ENCODE measurements at regions not wholly inside any gene's neighbourhood (a gene's known extent, or its start where the extent isn't known, plus 50 kb on each side); places are given as distances from the start of the nearest gene placed in this dataset.

- H3K27ac ChIP-seq: no peak overlapping the region
- no peaks in the 10 kb centered on the region for H3K36me3 ChIP-seq
- no peaks in the 10 kb centered on the region for H3K27me3 ChIP-seq (replicated peaks)
- H3K4me1 ChIP-seq (replicated peaks): no peaks in the 10 kb centered on the region
- H3K9me3 ChIP-seq (replicated peaks): no peaks in the 10 kb centered on the region
- H3K4me3 ChIP-seq: no peak overlapping the region
- no peak for DNase-seq (ENCODE audit: low read depth in 1 of 2, low spot score in 2 of 2)
Measured at GRCh38 chr14:29339494-29340172, 573.0 kb downstream of the FOXG1 start.

GRCh38 chr14:29348504-29348903 is 579.1 kb downstream of the PRKD1 start:
- no peaks in the 10 kb centered on the region for H3K4me1 ChIP-seq (replicated peaks)
- H3K27ac ChIP-seq: no peak overlapping the region
- no peak overlapping the region for H3K4me3 ChIP-seq
- no peaks in the 10 kb centered on the region for H3K27me3 ChIP-seq (replicated peaks)
- no peak for DNase-seq (ENCODE audit: low read depth in 1 of 2, low spot score in 2 of 2)
- no peaks in the 10 kb centered on the region for H3K9me3 ChIP-seq (replicated peaks)
- H3K36me3 ChIP-seq: no peaks in the 10 kb centered on the region

GRCh38 chr14:29350496-29350895 is 577.2 kb downstream of the PRKD1 start:
- Histone ChIP-seq H3K4me1 (replicated peaks) (no peaks in the 10 kb centered on the region), H3K4me3 (no peak overlapping the region), H3K9me3 (replicated peaks) (no peaks in the 10 kb centered on the region), H3K36me3 (no peaks in the 10 kb centered on the region), H3K27ac (no peak overlapping the region), H3K27me3 (replicated peaks) (no peaks in the 10 kb centered on the region; the same call in 1 of the 2 replicates)
- DNase-seq (ENCODE audit: low read depth in 1 of 2, low spot score in 2 of 2): no peak

- no peaks in the 10 kb centered on the region; the same call in 1 of the 2 replicates for H3K27me3 ChIP-seq (replicated peaks)
- no peaks in the 10 kb centered on the region for H3K9me3 ChIP-seq (replicated peaks)
- H3K27ac ChIP-seq: no peak overlapping the region
- H3K4me1 ChIP-seq (replicated peaks): no peaks in the 10 kb centered on the region
- H3K4me3 ChIP-seq: no peak overlapping the region
- DNase-seq (ENCODE audit: low read depth in 1 of 2, low spot score in 2 of 2): no peak
- H3K36me3 ChIP-seq: no peaks in the 10 kb centered on the region
Measured at GRCh38 chr14:29351996-29352705, 575.5 kb downstream of the PRKD1 start.

- no peaks in the 10 kb centered on the region for H3K9me3 ChIP-seq (replicated peaks)
- no peak for DNase-seq (ENCODE audit: low read depth in 1 of 2, low spot score in 2 of 2)
- H3K27ac ChIP-seq: no peak overlapping the region
- no peaks in the 10 kb centered on the region for H3K4me1 ChIP-seq (replicated peaks)
- H3K36me3 ChIP-seq: no peaks in the 10 kb centered on the region
- no peaks in the 10 kb centered on the region; the same call in 1 of the 2 replicates for H3K27me3 ChIP-seq (replicated peaks)
- H3K4me3 ChIP-seq: no peak overlapping the region
Measured at GRCh38 chr14:29352706-29353080, 575.0 kb downstream of the PRKD1 start.

- Histone ChIP-seq H3K4me1 (replicated peaks) (no peaks in the 10 kb centered on the region), H3K9me3 (replicated peaks) (no peaks in the 10 kb centered on the region), H3K27me3 (replicated peaks) (no peaks in the 10 kb centered on the region; the same call in 1 of the 2 replicates), H3K36me3 (no peaks in the 10 kb centered on the region), H3K4me3 (no peak overlapping the region), H3K27ac (no peak overlapping the region)
- no peak for DNase-seq (ENCODE audit: low read depth in 1 of 2, low spot score in 2 of 2)
Measured at GRCh38 chr14:29353513-29353912, 574.1 kb downstream of the PRKD1 start.

- no peaks in the 10 kb centered on the region for H3K36me3 ChIP-seq
- no peaks in the 10 kb centered on the region for H3K9me3 ChIP-seq (replicated peaks)
- H3K4me3 ChIP-seq: no peak overlapping the region
- no peaks in the 10 kb centered on the region for H3K4me1 ChIP-seq (replicated peaks)
- no peaks in the 10 kb centered on the region; the same call in 1 of the 2 replicates for H3K27me3 ChIP-seq (replicated peaks)
- no peak for DNase-seq (ENCODE audit: low read depth in 1 of 2, low spot score in 2 of 2)
- no peak overlapping the region for H3K27ac ChIP-seq
Measured at GRCh38 chr14:29354486-29354885, 573.2 kb downstream of the PRKD1 start.

- Histone ChIP-seq H3K4me1 (replicated peaks) (no peaks in the 10 kb centered on the region), H3K27me3 (replicated peaks) (no peaks in the 10 kb centered on the region; the same call in 1 of the 2 replicates), H3K27ac (no peak overlapping the region), H3K9me3 (replicated peaks) (no peaks in the 10 kb centered on the region), H3K36me3 (no peaks in the 10 kb centered on the region), H3K4me3 (no peak overlapping the region)
- no peak for DNase-seq (ENCODE audit: low read depth in 1 of 2, low spot score in 2 of 2)
Measured at GRCh38 chr14:29355331-29355730, 572.3 kb downstream of the PRKD1 start.

- no peak overlapping the region for H3K27ac ChIP-seq
- H3K9me3 ChIP-seq (replicated peaks): no peaks in the 10 kb centered on the region
- no peak overlapping the region for H3K4me3 ChIP-seq
- no peaks in the 10 kb centered on the region for H3K4me1 ChIP-seq (replicated peaks)
- DNase-seq (ENCODE audit: low read depth in 1 of 2, low spot score in 2 of 2): no peak
- H3K27me3 ChIP-seq (replicated peaks): no peaks in the 10 kb centered on the region; the same call in 1 of the 2 replicates
- no peaks in the 10 kb centered on the region for H3K36me3 ChIP-seq
Measured at GRCh38 chr14:29355846-29356245, 571.8 kb downstream of the PRKD1 start.

- no peaks in the 10 kb centered on the region for H3K36me3 ChIP-seq
- H3K9me3 ChIP-seq (replicated peaks): no peaks in the 10 kb centered on the region
- H3K27ac ChIP-seq: no peak overlapping the region
- DNase-seq (ENCODE audit: low read depth in 1 of 2, low spot score in 2 of 2): no peak
- H3K4me1 ChIP-seq (replicated peaks): no peaks in the 10 kb centered on the region
- no peak overlapping the region for H3K4me3 ChIP-seq
- H3K27me3 ChIP-seq (replicated peaks): no peaks in the 10 kb centered on the region
Measured at GRCh38 chr14:29360656-29361055, 567.0 kb downstream of the PRKD1 start.

- no peak overlapping the region for H3K4me3 ChIP-seq
- H3K4me1 ChIP-seq (replicated peaks): no peaks in the 10 kb centered on the region
- no peak overlapping the region for H3K27ac ChIP-seq
- DNase-seq (ENCODE audit: low read depth in 1 of 2, low spot score in 2 of 2): no peak
- no peaks in the 10 kb centered on the region for H3K27me3 ChIP-seq (replicated peaks)
- H3K36me3 ChIP-seq: no peaks in the 10 kb centered on the region
- no peaks in the 10 kb centered on the region for H3K9me3 ChIP-seq (replicated peaks)
Measured at GRCh38 chr14:29370024-29370423, 557.6 kb downstream of the PRKD1 start.

GRCh38 chr14:29376237-29376636 is 551.4 kb downstream of the PRKD1 start:
- Histone ChIP-seq H3K4me1 (replicated peaks) (no peaks in the 10 kb centered on the region), H3K4me3 (no peak overlapping the region), H3K36me3 (no peaks in the 10 kb centered on the region), H3K9me3 (replicated peaks) (no peaks in the 10 kb centered on the region), H3K27ac (no peak overlapping the region), H3K27me3 (replicated peaks) (no peaks in the 10 kb centered on the region)
- no peak for DNase-seq (ENCODE audit: low read depth in 1 of 2, low spot score in 2 of 2)

GRCh38 chr14:29380826-29381225 is 546.8 kb downstream of the PRKD1 start:
- Histone ChIP-seq H3K4me3 (no peak overlapping the region), H3K36me3 (no peaks in the 10 kb centered on the region), H3K9me3 (replicated peaks) (no peaks in the 10 kb centered on the region), H3K27me3 (replicated peaks) (no peaks in the 10 kb centered on the region), H3K27ac (no peak overlapping the region), H3K4me1 (replicated peaks) (no peaks in the 10 kb centered on the region)
- DNase-seq (ENCODE audit: low read depth in 1 of 2, low spot score in 2 of 2): no peak

- Histone ChIP-seq H3K9me3 (replicated peaks) (no peaks in the 10 kb centered on the region), H3K4me3 (no peak overlapping the region), H3K4me1 (replicated peaks) (no peaks in the 10 kb centered on the region), H3K27ac (no peak overlapping the region), H3K27me3 (replicated peaks) (no peaks in the 10 kb centered on the region), H3K36me3 (no peaks in the 10 kb centered on the region)
- DNase-seq (ENCODE audit: low read depth in 1 of 2, low spot score in 2 of 2): no peak
Measured at GRCh38 chr14:29388571-29388970, 539.1 kb downstream of the PRKD1 start.
